ENCODE measurements at regions not wholly inside any gene's neighbourhood (a gene's known extent, or its start where the extent isn't known, plus 50 kb on each side); places are given as distances from the start of the nearest gene placed in this dataset.
"Not testable (repeated sequence)": the region's sequence is repeated elsewhere in the genome, so short reads cannot be mapped to it uniquely, and the experiment has no call there.

- Histone ChIP-seq H3K9me3 (ENCODE audit: insufficient read depth, low read depth, low read length) (no peaks in the 10 kb centered on the region), H3K4me1 (ENCODE audit: insufficient read depth, low read length) (0 out of 2 replicates have a peak, but pooled peaks cover 3% of the 10 kb centered on the region), H3K27ac (ENCODE audit: low read depth, low read length) (no peak overlapping the region), H3K27me3 (ENCODE audit: insufficient read depth, low read length) (no peaks in the 10 kb centered on the region), H3K36me3 (ENCODE audit: insufficient read depth, low read length) (no peaks in the 10 kb centered on the region), H3K9ac (ENCODE audit: low read depth, low read length) (no peak overlapping the region), H3K4me3 (ENCODE audit: low read length) (no peak overlapping the region)
- WGBS: 87% methylated on average over 4 of the region's 4 CpGs
Observed at GRCh38 chr12:42892702-42893551, 303.4 kb upstream of the PRICKLE1 start.

- Histone ChIP-seq H3K9ac (ENCODE audit: low read depth, low read length) (no peak overlapping the region), H3K27ac (ENCODE audit: low read depth, low read length) (no peak overlapping the region), H3K4me1 (ENCODE audit: insufficient read depth, low read length) (no peaks in the 10 kb centered on the region), H3K4me3 (ENCODE audit: low read length) (no peak overlapping the region), H3K36me3 (ENCODE audit: insufficient read depth, low read length) (no peaks in the 10 kb centered on the region), H3K27me3 (ENCODE audit: insufficient read depth, low read length) (no peaks in the 10 kb centered on the region), H3K9me3 (ENCODE audit: insufficient read depth, low read depth, low read length) (no peaks in the 10 kb centered on the region)
- no CpG with 5 or more reads among the region's 1 CpG for WGBS
Observed at GRCh38 chr12:42887657-42888056, 298.1 kb upstream of the PRICKLE1 start.

GRCh38 chr12:42886160-42886559, 296.6 kb upstream of the PRICKLE1 start:
- H3K27ac ChIP-seq (ENCODE audit: low read depth, low read length): no peak overlapping the region
- no peak overlapping the region for H3K9ac ChIP-seq (ENCODE audit: low read depth, low read length)
- H3K9me3 ChIP-seq (ENCODE audit: insufficient read depth, low read depth, low read length): no peaks in the 10 kb centered on the region
- no peaks in the 10 kb centered on the region for H3K27me3 ChIP-seq (ENCODE audit: insufficient read depth, low read length)
- H3K4me3 ChIP-seq (ENCODE audit: low read length): no peak overlapping the region
- H3K4me1 ChIP-seq (ENCODE audit: insufficient read depth, low read length): no peaks in the 10 kb centered on the region
- no peaks in the 10 kb centered on the region for H3K36me3 ChIP-seq (ENCODE audit: insufficient read depth, low read length)
- WGBS: 78% methylated on average over 3 of the region's 3 CpGs

GRCh38 chr12:42885677-42886076, 296.1 kb upstream of the PRICKLE1 start:
- Histone ChIP-seq H3K27me3 (ENCODE audit: insufficient read depth, low read length) (no peaks in the 10 kb centered on the region), H3K9me3 (ENCODE audit: insufficient read depth, low read depth, low read length) (no peaks in the 10 kb centered on the region), H3K4me3 (ENCODE audit: low read length) (no peak overlapping the region), H3K4me1 (ENCODE audit: insufficient read depth, low read length) (no peaks in the 10 kb centered on the region), H3K27ac (ENCODE audit: low read depth, low read length) (no peak overlapping the region), H3K9ac (ENCODE audit: low read depth, low read length) (no peak overlapping the region), H3K36me3 (ENCODE audit: insufficient read depth, low read length) (no peaks in the 10 kb centered on the region)
- WGBS: no CpG with 5 or more reads among the region's 2 CpGs

GRCh38 chr12:42884116-42884515, 294.6 kb upstream of the PRICKLE1 start:
- no peaks in the 10 kb centered on the region for H3K27me3 ChIP-seq (ENCODE audit: insufficient read depth, low read length)
- no peaks in the 10 kb centered on the region for H3K36me3 ChIP-seq (ENCODE audit: insufficient read depth, low read length)
- H3K4me3 ChIP-seq (ENCODE audit: low read length): no peak overlapping the region
- H3K9me3 ChIP-seq (ENCODE audit: insufficient read depth, low read depth, low read length): no peaks in the 10 kb centered on the region
- no peak overlapping the region for H3K9ac ChIP-seq (ENCODE audit: low read depth, low read length)
- no peak overlapping the region for H3K27ac ChIP-seq (ENCODE audit: low read depth, low read length)
- no peaks in the 10 kb centered on the region for H3K4me1 ChIP-seq (ENCODE audit: insufficient read depth, low read length)
- 95% methylated on average over 4 of the region's 4 CpGs for WGBS

- WGBS: 93% methylated on average over 5 of the region's 5 CpGs
- no peak overlapping the region for H3K27ac ChIP-seq (ENCODE audit: low read depth, low read length)
- H3K4me3 ChIP-seq (ENCODE audit: low read length): no peak overlapping the region
- H3K36me3 ChIP-seq (ENCODE audit: insufficient read depth, low read length): no peaks in the 10 kb centered on the region
- no peaks in the 10 kb centered on the region for H3K27me3 ChIP-seq (ENCODE audit: insufficient read depth, low read length)
- no peak overlapping the region for H3K9ac ChIP-seq (ENCODE audit: low read depth, low read length)
- no peaks in the 10 kb centered on the region for H3K9me3 ChIP-seq (ENCODE audit: insufficient read depth, low read depth, low read length)
- no peaks in the 10 kb centered on the region for H3K4me1 ChIP-seq (ENCODE audit: insufficient read depth, low read length)
Observed at GRCh38 chr12:42873401-42873800, 283.9 kb upstream of the PRICKLE1 start.

GRCh38 chr12:42871816-42872215, 282.3 kb upstream of the PRICKLE1 start:
- Histone ChIP-seq H3K9ac (ENCODE audit: low read depth, low read length) (no peak overlapping the region), H3K9me3 (ENCODE audit: insufficient read depth, low read depth, low read length) (no peaks in the 10 kb centered on the region), H3K27ac (ENCODE audit: low read depth, low read length) (no peak overlapping the region), H3K4me3 (ENCODE audit: low read length) (no peak overlapping the region), H3K27me3 (ENCODE audit: insufficient read depth, low read length) (no peaks in the 10 kb centered on the region), H3K4me1 (ENCODE audit: insufficient read depth, low read length) (no peaks in the 10 kb centered on the region), H3K36me3 (ENCODE audit: insufficient read depth, low read length) (no peaks in the 10 kb centered on the region)
- 93% methylated on average over 3 of the region's 3 CpGs for WGBS

GRCh38 chr12:42868291-42868690, 278.7 kb upstream of the PRICKLE1 start:
- Histone ChIP-seq H3K27ac (ENCODE audit: low read depth, low read length) (no peak overlapping the region), H3K9me3 (ENCODE audit: insufficient read depth, low read depth, low read length) (no peaks in the 10 kb centered on the region), H3K4me3 (ENCODE audit: low read length) (no peak overlapping the region), H3K4me1 (ENCODE audit: insufficient read depth, low read length) (no peaks in the 10 kb centered on the region), H3K36me3 (ENCODE audit: insufficient read depth, low read length) (no peaks in the 10 kb centered on the region), H3K27me3 (ENCODE audit: insufficient read depth, low read length) (no peaks in the 10 kb centered on the region; the same call in 1 of the 2 replicates), H3K9ac (ENCODE audit: low read depth, low read length) (no peak overlapping the region)
- WGBS: 83% methylated on average over 1 of the region's 1 CpG

- 93% methylated on average over 2 of the region's 3 CpGs for WGBS
- H3K27me3 ChIP-seq (ENCODE audit: insufficient read depth, low read length): no peaks in the 10 kb centered on the region; the same call in 1 of the 2 replicates
- no peak overlapping the region for H3K4me3 ChIP-seq (ENCODE audit: low read length)
- H3K27ac ChIP-seq (ENCODE audit: low read depth, low read length): no peak overlapping the region
- no peaks in the 10 kb centered on the region for H3K36me3 ChIP-seq (ENCODE audit: insufficient read depth, low read length)
- H3K9ac ChIP-seq (ENCODE audit: low read depth, low read length): no peak overlapping the region
- no peaks in the 10 kb centered on the region for H3K4me1 ChIP-seq (ENCODE audit: insufficient read depth, low read length)
- no peaks in the 10 kb centered on the region for H3K9me3 ChIP-seq (ENCODE audit: insufficient read depth, low read depth, low read length)
Observed at GRCh38 chr12:42865282-42865681, 275.7 kb upstream of the PRICKLE1 start.

GRCh38 chr12:42862055-42862454, 272.5 kb upstream of the PRICKLE1 start:
- Histone ChIP-seq H3K9me3 (ENCODE audit: insufficient read depth, low read depth, low read length) (no peaks in the 10 kb centered on the region), H3K27ac (ENCODE audit: low read depth, low read length) (no peak overlapping the region), H3K4me3 (ENCODE audit: low read length) (no peak overlapping the region), H3K36me3 (ENCODE audit: insufficient read depth, low read length) (no peaks in the 10 kb centered on the region), H3K27me3 (ENCODE audit: insufficient read depth, low read length) (no peaks in the 10 kb centered on the region; the same call in 1 of the 2 replicates), H3K9ac (ENCODE audit: low read depth, low read length) (no peak overlapping the region), H3K4me1 (ENCODE audit: insufficient read depth, low read length) (no peaks in the 10 kb centered on the region)
- 95% methylated on average over 2 of the region's 2 CpGs for WGBS

GRCh38 chr12:42860331-42860730, 270.8 kb upstream of the PRICKLE1 start:
- H3K27me3 ChIP-seq (ENCODE audit: insufficient read depth, low read length); H3K27ac ChIP-seq (ENCODE audit: low read depth, low read length); H3K36me3 ChIP-seq (ENCODE audit: insufficient read depth, low read length); H3K9ac ChIP-seq (ENCODE audit: low read depth, low read length); H3K4me3 ChIP-seq (ENCODE audit: low read length); H3K9me3 ChIP-seq (ENCODE audit: insufficient read depth, low read depth, low read length); H3K4me1 ChIP-seq (ENCODE audit: insufficient read depth, low read length): not testable (repeated sequence)

- Histone ChIP-seq H3K36me3 (ENCODE audit: insufficient read depth, low read length) (no peaks in the 10 kb centered on the region), H3K27ac (ENCODE audit: low read depth, low read length) (no peak overlapping the region), H3K4me1 (ENCODE audit: insufficient read depth, low read length) (no peaks in the 10 kb centered on the region), H3K4me3 (ENCODE audit: low read length) (no peak overlapping the region), H3K9me3 (ENCODE audit: insufficient read depth, low read depth, low read length) (no peaks in the 10 kb centered on the region), H3K27me3 (ENCODE audit: insufficient read depth, low read length) (no peaks in the 10 kb centered on the region), H3K9ac (ENCODE audit: low read depth, low read length) (no peak overlapping the region)
- 96% methylated on average over 8 of the region's 8 CpGs for WGBS
Observed at GRCh38 chr12:42859612-42860011, 270.1 kb upstream of the PRICKLE1 start.
